ENCODE measurements at regions not wholly inside any gene's neighbourhood (a gene's known extent, or its start where the extent isn't known, plus 50 kb on each side); places are given as distances from the start of the nearest gene placed in this dataset.

DNA sequence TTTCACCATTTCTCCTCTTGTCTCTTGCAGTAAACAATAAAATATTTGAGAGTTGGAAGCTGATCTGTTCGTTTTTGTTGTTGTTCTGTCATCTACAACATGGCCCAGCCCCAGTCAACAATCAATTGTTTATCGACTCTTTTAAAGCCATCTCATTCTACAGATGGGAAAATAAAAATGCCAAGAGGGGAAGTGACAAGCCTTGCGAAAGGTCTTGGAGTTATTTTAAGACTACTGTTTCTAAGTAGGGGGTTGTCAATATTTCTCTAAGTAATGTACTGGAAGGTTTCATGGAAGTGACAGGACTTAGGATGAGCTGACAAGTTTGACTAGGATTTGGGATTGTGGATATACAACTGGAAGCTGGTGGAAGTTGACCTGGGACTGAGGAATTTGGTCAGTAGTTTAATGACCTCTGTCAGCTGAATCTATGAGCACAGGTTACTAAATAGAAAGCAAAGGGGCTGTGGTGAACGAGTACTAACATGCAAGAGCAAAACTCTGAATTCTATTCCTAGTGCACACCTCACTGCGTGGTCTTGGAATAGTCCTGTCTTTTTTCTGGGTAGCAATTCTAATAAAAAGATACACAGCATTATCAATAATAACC, 57.5 kb upstream of the ADRB2 start:
- in situ Hi-C loops (cut with MboI; ENCODE audit: low sequenced_read_pairs) = no loop called here
- WGBS, 2 experiments (ENCODE audit: extremely low coverage in 2 of 2, insufficient read length in 1 of 2) = 100% methylated on average over 1 of the region's 5 CpGs; no CpG with 5 or more reads in 1 of the 2 experiments

More for the DNA sequence above, 57.5 kb upstream of the ADRB2 start:
- H3K14ac ChIP-seq (replicated peaks; ENCODE audit: low read depth, low read length) = no peak overlapping the region
- H3K4me1 ChIP-seq (ENCODE audit: control insufficient read depth, insufficient read depth, low read length) = no peaks in the 10 kb centered on the region
- peaks cover 10% of the 10 kb centered on the region for H3K27me3 ChIP-seq (ENCODE audit: control insufficient read depth, insufficient read depth, low read length)
- dilution Hi-C loops (cut with HindIII; ENCODE audit: low sequenced_read_pairs, unreplicated experiment) (no loop called here), intact Hi-C loops (cut with micrococcal nuclease) (no loop called here)
- no peak overlapping the region for H2BK120ac ChIP-seq (ENCODE audit: low read depth, low read length)
- H3K36me3 ChIP-seq (ENCODE audit: control insufficient read depth, insufficient read depth, low read length) = no peaks in the 10 kb centered on the region
- H3K4me3 ChIP-seq (ENCODE audit: insufficient read depth, low read depth, low read length) = no peak overlapping the region
- no peaks in the 10 kb centered on the region for H3K79me1 ChIP-seq (ENCODE audit: low read depth in 1 of 2, low read length in 2 of 2)
- H4K5ac ChIP-seq (ENCODE audit: low read depth, low read length) = no peak overlapping the region
- no peaks in the 10 kb centered on the region for H4K20me1 ChIP-seq (ENCODE audit: insufficient read depth, low read length)
- no peak overlapping the region for H2BK5ac ChIP-seq (ENCODE audit: low read depth, low read length, poor library complexity, severe bottlenecking)
- H3K4ac ChIP-seq (ENCODE audit: low read depth, low read length) = no peak overlapping the region
- ATAC-seq (ENCODE audit: low read depth) = no peak
- no peak overlapping the region for H2BK20ac ChIP-seq (ENCODE audit: low read depth, low read length)
- H3K18ac ChIP-seq (ENCODE audit: low read depth, low read length) = no peak overlapping the region
- no peak overlapping the region for H3K56ac ChIP-seq (ENCODE audit: extremely low read depth, insufficient read depth, low read length)
- no TSS peak for BruUV-seq (replicated peaks)
- ChIA-PET CTCF (no interaction called here), POLR2A (ENCODE audit: unreplicated experiment) (no interaction called here)
- H3K9ac ChIP-seq (ENCODE audit: low read depth, low read length) = no peak overlapping the region
- no peaks in the 10 kb centered on the region for H3K9me1 ChIP-seq (ENCODE audit: insufficient read depth, low read length)
- no peak overlapping the region for H2AK9ac ChIP-seq (replicated peaks; ENCODE audit: low read depth, low read length, poor library complexity)
- H3K23ac ChIP-seq (ENCODE audit: low read depth, low read length) = no peak overlapping the region
- no peak overlapping the region for H4K91ac ChIP-seq (ENCODE audit: insufficient read depth, low read depth, low read length)
- no peak overlapping the region for H3K27ac ChIP-seq (ENCODE audit: insufficient read depth, low read length)
- H3K4me2 ChIP-seq (ENCODE audit: low read depth, low read length) = no peak overlapping the region
- no peaks in the 10 kb centered on the region for H3K9me3 ChIP-seq (ENCODE audit: control insufficient read depth, insufficient read depth, low read length)
- H2AFZ ChIP-seq (replicated peaks; ENCODE audit: low read length, poor library complexity) = no peak overlapping the region
- no peak overlapping the region for H2BK15ac ChIP-seq (ENCODE audit: low read depth, low read length)
- H4K8ac ChIP-seq (ENCODE audit: low read depth in 2 of 2, low read length in 2 of 2) = no peak overlapping the region
- no peak overlapping the region for H2AK5ac ChIP-seq (ENCODE audit: low read depth, low read length)
- TF ChIP-seq POLR2A (IDR thresholded peaks at IDR 0.05; ENCODE audit: low read depth, low read length) (no peak), MAFK (IDR thresholded peaks at IDR 0.05; ENCODE audit: low read depth, low read length) (no peak), RFX5 (IDR thresholded peaks at IDR 0.05; ENCODE audit: low read depth, low read length) (no peak), RCOR1 (IDR thresholded peaks at IDR 0.05; ENCODE audit: insufficient replicate concordance, low read length) (no peak), BHLHE40 (IDR thresholded peaks at IDR 0.05; ENCODE audit: low read depth, low read length) (no peak), CHD1 (IDR thresholded peaks at IDR 0.05; ENCODE audit: low read depth, low read length) (no peak), SMC3 (IDR thresholded peaks at IDR 0.05; ENCODE audit: low read depth, low read length) (no peak), MXI1 (IDR thresholded peaks at IDR 0.05; ENCODE audit: borderline replicate concordance, low read depth, low read length) (no peak), MAZ (IDR thresholded peaks at IDR 0.05; ENCODE audit: borderline replicate concordance, low read depth, low read length) (no peak), FOS (IDR thresholded peaks at IDR 0.05; ENCODE audit: low read depth, low read length) (no peak), RAD21 (IDR thresholded peaks at IDR 0.05; ENCODE audit: low read length) (no peak), CEBPB (IDR thresholded peaks at IDR 0.05; ENCODE audit: low read depth, low read length) (no peak), NFE2L2 (IDR thresholded peaks at IDR 0.05; ENCODE audit: low read depth, low read length) (no peak)
- TF ChIP-seq, protein P1, sequence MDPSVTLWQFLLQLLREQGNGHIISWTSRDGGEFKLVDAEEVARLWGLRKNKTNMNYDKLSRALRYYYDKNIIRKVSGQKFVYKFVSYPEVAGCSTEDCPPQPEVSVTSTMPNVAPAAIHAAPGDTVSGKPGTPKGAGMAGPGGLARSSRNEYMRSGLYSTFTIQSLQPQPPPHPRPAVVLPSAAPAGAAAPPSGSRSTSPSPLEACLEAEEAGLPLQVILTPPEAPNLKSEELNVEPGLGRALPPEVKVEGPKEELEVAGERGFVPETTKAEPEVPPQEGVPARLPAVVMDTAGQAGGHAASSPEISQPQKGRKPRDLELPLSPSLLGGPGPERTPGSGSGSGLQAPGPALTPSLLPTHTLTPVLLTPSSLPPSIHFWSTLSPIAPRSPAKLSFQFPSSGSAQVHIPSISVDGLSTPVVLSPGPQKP (IDR thresholded peaks at IDR 0.05; ENCODE audit: borderline replicate concordance, low read depth, low read length) = no peak
- TF ChIP-seq, protein P2, sequence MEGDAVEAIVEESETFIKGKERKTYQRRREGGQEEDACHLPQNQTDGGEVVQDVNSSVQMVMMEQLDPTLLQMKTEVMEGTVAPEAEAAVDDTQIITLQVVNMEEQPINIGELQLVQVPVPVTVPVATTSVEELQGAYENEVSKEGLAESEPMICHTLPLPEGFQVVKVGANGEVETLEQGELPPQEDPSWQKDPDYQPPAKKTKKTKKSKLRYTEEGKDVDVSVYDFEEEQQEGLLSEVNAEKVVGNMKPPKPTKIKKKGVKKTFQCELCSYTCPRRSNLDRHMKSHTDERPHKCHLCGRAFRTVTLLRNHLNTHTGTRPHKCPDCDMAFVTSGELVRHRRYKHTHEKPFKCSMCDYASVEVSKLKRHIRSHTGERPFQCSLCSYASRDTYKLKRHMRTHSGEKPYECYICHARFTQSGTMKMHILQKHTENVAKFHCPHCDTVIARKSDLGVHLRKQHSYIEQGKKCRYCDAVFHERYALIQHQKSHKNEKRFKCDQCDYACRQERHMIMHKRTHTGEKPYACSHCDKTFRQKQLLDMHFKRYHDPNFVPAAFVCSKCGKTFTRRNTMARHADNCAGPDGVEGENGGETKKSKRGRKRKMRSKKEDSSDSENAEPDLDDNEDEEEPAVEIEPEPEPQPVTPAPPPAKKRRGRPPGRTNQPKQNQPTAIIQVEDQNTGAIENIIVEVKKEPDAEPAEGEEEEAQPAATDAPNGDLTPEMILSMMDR (conservative IDR thresholded peaks at IDR 0.05; ENCODE audit: low read depth, low read length) = no peak
- TF ChIP-seq, protein P3, sequence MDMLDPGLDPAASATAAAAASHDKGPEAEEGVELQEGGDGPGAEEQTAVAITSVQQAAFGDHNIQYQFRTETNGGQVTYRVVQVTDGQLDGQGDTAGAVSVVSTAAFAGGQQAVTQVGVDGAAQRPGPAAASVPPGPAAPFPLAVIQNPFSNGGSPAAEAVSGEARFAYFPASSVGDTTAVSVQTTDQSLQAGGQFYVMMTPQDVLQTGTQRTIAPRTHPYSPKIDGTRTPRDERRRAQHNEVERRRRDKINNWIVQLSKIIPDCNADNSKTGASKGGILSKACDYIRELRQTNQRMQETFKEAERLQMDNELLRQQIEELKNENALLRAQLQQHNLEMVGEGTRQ (IDR thresholded peaks at IDR 0.05; ENCODE audit: low read depth, low read length) = no peak
- DNase-seq = no peak
